HG03469 (cell line): ENCODE measurements at regions not wholly inside any gene's neighbourhood (a gene's known extent, or its start where the extent isn't known, plus 50 kb on each side); places are given as distances from the start of the nearest gene placed in this dataset.

ENCODE experiments used
- ATAC-seq: cut with Tn5 transposase; IDR thresholded peaks from one replicate; pipeline ENCODE4 v1.9.1; 2021; ENCODE audit warnings: mild to moderate bottlenecking, moderate library complexity, moderate number of reproducible peaks; ENCODE audit not compliant: unreplicated experiment

- no peak for ATAC-seq
These were observed 1309.2 kb upstream of the C9orf72 start for GRCh38 chr9:28882529-28882928.

GRCh38 chr9:28883234-28883633, 1310.0 kb upstream of the C9orf72 start:
- ATAC-seq = no peak

DNA sequence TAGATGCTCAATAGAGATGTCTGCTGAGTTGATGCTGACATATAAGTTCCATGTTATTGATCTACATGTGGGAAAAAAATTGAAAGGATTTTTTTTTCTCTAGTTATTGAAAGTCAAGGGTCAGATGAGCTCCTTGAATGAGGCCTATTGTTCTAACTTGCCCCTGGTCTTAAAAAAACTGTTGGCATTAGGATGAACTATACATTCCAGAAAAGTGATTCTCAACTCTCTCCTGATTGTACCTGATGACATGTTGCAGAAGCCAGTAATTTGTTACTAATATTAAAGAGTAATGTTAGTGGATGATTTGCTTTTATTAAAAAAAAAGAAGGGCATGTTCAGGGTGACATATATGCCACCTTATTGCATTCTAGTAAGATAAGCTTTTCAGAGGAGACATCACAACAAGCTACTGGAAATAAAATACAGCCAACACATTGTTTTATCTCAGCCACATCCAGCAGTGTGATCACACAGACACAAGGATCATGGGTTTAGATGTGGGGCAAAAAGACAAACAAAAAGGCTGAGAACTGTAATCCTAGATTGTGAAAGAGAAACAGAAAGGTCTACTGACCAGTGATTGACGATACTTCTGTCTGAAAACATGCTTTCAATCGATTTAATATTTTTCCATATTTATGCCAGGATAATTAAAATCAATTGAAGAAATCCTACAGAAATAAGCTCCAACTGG, 1314.1 kb upstream of the C9orf72 start:
- ATAC-seq = no peak

- ATAC-seq = no peak
These were observed 1315.5 kb upstream of the C9orf72 start for GRCh38 chr9:28888806-28889205.

GRCh38 chr9:28892538-28892937, 1319.3 kb upstream of the C9orf72 start:
- ATAC-seq = no peak

DNA sequence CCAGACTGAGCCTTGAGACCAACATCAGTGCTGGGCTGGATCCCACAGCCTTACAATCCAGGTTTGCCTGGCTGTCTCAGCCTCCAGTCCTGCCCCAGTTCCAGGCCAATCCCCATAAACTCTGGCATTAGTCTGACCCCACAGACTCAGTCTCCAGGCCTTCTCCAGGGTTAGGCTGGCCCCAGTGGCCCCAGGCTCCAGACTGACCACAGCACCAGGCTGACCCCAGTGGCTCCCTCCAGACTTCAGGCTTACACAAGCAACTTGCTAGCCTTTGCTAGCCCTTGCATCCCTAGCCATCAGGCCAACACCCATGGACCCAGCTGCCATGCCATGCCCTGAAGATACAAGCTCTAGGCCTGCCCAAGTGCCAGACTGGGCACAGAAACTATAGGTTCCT, 1326.0 kb upstream of the C9orf72 start:
- ATAC-seq = no peak

- ATAC-seq = no peak
These were observed 1326.6 kb upstream of the C9orf72 start for GRCh38 chr9:28899926-28900325.

DNA sequence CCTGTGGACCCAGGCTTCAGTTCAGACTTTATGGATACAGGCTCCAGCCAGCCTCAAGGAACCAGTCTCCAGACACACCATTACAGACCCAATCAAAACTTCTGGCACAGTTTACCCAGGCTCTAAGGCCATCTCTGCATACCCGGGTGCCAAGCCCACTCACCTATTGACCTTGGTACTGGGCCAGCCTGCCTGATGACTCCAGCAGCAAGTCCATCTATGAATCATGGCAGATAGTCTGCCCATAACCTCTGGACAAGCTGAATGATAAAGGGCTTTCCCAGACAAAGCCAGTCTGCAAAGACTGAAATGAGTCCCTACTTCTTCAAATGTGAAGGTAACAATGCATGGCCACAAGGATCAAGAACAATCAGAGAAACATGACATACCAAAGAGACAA, 1327.1 kb upstream of the C9orf72 start:
- no peak for ATAC-seq

- ATAC-seq = no peak
These were observed 1336.2 kb upstream of the C9orf72 start for GRCh38 chr9:28909526-28909925.

DNA sequence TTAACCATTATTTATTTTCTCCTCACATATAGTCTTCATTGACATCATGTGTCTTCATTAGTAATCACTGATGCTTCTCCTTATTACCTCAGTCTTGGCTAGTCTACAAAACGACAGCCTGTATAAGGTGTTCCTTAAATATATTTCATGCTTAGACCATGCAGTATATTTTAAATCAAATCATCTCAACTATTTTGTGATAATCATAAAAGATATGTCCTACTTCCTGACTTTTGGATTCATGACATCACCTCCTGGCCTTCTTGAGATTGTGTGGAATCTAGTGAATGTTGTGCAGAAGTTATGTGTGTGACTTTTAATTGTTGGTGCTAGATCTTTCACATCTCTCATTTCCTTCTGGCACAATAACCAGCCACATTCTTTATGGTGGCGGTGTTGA, 1339.3 kb upstream of the C9orf72 start:
- no peak for ATAC-seq

DNA sequence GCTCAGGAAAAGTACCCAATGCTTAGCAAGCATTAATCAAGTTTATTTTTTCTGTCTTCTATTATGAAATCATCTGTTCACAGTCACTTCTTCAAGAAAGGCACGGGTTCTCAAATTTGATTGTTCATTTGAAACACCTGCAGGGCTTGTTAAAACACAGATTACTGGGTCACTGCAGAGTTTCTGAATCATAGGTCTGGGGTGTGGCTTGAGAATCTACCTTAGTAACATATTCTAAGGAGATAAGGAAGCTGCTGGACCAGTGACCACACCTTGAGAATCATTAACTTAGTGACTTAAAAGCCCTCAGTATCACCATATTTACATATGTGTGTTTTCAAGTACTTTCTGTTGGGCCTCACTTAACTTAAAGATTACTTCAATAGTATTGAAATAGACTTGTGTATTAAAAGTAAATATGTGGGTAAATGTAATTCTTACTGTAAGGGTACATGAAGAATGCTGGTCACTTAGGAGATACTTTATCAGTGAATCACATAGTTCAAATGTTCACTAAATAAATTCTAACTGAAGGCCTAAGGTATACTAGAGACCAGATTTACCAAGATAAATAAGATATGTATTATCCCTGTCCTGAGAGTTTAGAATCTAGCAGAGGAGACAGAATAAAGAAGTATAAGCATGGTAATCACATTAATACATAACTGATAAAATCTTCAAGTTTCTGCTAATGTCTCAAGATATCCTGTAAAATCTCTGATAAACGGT, 1342.1 kb upstream of the C9orf72 start:
- ATAC-seq = no peak

DNA sequence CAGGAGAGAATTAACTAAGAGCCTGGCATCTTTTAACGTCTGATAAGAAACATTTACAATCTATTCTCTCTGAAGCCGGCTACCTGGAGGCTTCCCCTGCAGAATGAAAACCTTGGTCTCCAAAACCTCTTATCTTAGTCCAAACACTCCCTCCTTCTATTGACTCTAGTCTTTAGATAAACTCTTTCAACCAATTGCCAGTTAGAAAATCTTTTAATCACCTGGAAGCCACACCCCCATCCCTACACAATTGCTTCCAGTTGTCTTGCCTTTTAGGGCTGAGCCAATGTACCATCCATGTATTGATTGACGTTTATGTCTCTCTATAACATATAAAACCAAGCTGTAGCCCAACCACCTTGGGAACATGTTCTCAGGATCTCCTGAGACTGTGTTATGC, 1343.1 kb upstream of the C9orf72 start:
- ATAC-seq = no peak

DNA sequence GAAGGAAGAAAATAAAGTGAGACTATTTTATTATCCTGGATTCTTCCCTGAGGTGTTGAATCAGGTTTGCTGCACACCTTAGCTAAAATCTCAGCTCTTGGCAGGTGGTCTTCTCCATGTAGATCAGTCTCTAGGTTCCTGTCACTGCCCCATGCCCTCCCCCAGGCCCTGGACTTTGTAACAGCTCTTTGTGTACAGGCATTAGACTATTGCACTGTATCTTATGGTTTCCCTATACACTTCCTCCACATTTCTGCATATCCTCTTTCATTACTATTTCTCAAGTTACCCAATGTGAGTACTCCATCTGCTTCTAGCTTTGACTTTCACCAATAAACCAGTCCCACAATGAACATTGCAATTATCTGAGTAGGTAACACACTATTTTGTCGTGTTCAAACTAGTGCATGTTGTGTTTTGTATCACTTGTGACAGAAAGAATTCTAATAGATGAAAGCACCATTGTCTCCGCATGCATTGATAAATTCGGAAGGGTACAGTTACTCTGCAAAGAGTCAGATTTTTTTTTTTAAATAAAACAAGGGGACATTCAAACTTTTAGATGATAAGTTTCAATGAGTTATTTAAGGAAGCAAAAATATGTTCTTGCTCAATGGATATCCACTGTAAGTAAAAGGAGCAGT, 1348.7 kb upstream of the C9orf72 start:
- ATAC-seq = no peak

GRCh38 chr9:28922891-28923290, 1349.6 kb upstream of the C9orf72 start:
- ATAC-seq = no peak

GRCh38 chr9:28923351-28923750, 1350.1 kb upstream of the C9orf72 start:
- no peak for ATAC-seq

- ATAC-seq = no peak
These were observed 1351.9 kb upstream of the C9orf72 start for GRCh38 chr9:28925157-28925556.

DNA sequence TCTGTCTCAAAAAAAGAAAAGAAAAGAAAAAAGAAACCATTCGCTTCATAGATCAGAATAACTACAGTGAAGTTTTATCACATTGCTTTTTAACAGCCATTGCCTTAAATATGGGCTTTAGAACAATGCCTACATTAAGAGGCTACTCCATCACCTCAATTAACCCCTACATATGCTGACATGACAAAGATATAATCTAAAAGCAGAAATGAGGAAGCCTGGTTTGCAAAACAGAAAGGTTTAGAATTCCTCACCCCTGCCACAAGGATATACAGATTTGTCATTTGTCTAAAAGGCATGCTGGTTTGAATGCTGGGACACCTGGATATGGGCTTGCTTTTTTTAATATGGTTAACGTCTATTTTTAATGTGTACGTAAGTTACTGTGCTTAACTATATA, 1353.0 kb upstream of the C9orf72 start:
- ATAC-seq = no peak

DNA sequence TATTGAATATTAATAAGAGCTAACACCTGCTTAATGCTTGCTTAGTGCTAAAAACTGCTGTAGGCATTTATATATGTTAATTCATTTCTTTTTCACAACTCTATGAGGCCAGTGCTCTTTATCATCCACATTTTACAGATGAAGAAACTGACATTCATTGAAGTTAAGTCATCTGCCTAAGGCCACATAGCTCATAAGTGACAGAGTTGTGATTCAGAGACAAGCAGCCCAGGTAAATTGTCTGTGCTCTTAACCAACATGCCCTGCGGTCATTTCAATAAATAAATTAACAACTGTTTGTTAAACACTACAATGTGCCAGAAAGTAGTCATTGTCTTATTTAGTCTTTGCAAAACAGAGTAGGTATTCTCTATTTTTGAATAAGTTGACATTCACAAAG, 1354.4 kb upstream of the C9orf72 start:
- no peak for ATAC-seq

GRCh38 chr9:28929433-28929832, 1356.2 kb upstream of the C9orf72 start:
- ATAC-seq = no peak

DNA sequence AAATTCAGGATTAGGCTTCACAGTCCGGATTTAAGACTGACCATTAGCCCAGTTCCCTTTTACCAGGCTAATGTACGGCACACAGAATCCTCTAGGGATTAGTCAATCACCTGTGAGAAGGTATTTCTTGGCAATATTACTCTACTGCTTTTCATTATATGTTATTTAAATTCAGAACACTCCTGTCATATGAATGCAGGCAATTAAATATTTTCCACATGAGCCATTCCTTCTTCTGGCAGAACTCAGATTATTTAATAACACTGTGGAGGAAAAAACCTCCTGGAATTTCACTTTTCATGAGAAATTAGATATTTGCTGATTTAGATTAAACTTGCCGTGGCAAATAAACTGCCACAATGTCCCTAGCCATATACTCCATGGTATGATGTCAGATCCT, 1357.5 kb upstream of the C9orf72 start:
- no peak for ATAC-seq

DNA sequence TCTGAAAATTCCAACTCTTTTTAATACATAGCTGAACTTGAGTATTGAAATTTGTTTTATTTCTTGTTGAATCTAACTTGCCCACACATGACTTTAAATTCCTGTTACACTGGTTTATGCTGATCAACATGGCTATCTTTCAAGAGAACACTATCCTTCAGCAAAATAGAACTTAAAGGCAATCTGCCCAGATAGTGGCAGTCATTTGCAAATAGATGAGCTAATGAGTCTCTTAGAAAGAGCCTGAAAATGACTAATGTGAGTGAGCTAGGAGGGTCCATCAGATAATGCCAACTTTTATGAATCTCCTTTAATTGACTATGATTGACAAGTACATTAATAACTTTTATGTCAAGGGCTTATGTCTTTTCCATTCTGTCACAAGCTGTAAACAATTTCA, 1360.8 kb upstream of the C9orf72 start:
- ATAC-seq = no peak

DNA sequence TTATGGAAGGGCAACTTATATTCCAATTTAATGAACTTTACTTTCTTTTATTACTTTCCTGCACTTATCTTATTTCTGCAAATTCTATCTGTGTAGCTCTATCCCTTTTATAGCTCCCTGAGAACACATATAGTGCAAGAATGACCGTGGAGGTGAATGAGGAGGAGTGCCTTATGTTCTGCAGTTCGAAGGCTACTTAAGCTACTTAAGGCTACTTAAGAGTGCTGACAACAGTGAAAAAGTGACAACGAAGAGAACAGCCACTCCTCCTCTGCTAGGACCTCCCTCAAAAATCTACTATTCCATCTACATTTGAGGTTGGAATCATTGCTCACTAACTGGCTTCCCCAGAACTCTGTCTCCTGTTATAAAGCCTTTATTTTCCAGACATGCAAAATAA, 1365.7 kb upstream of the C9orf72 start:
- ATAC-seq = no peak
